Spleen (tissue), 11 donors: ENCODE measurements at regions not wholly inside any gene's neighbourhood (a gene's known extent, or its start where the extent isn't known, plus 50 kb on each side); places are given as distances from the start of the nearest gene placed in this dataset.

Experiments
- DNase-seq: peaks from one replicate; pipeline ENCODE4 v3.0.0-alpha.2; 2020
- H3K27ac ChIP-seq, 8 donors: fragments of 200-600 bp; sonication (generic) in 7 of 8; 1 replicate in 4 of 8; 2 replicates in 4 of 8; pipeline versions ENCODE4 v1.5.0 to v1.8.0; 2016 to 2021; ENCODE audit warnings: inconsistent platforms in 4 of 8, mild to moderate bottlenecking in 4 of 8, moderate library complexity in 1 of 8
- H3K27me3 ChIP-seq, 7 donors: fragments of 200-600 bp; sonication (generic) in 6 of 7; replicated peaks in 1 of 7; 1 replicate in 4 of 7; 2 replicates in 3 of 7; pipeline versions ENCODE4 v1.5.0 to v1.8.0; 2016 to 2021; ENCODE audit warnings: inconsistent platforms in 3 of 7, mild to moderate bottlenecking in 1 of 7
- H3K36me3 ChIP-seq, 6 donors: fragments of 200-600 bp; sonication (generic) in 5 of 6; 1 replicate in 4 of 6; 2 replicates in 2 of 6; pipeline versions ENCODE4 v1.5.0 to v1.8.0; 2016 to 2021; ENCODE audit warnings: inconsistent platforms in 2 of 6
- H3K4me1 ChIP-seq, 6 donors: fragments of 200-600 bp; sonication (generic) in 5 of 6; 1 replicate in 3 of 6; 2 replicates in 3 of 6; pipeline versions ENCODE4 v1.5.0 to v1.8.0; 2016 to 2021; ENCODE audit warnings: inconsistent platforms in 3 of 6
- H3K4me3 ChIP-seq, 8 donors: fragments of 200-600 bp; sonication (generic) in 7 of 8; 1 replicate in 4 of 8; 2 replicates in 4 of 8; pipeline versions ENCODE4 v1.5.0 to v1.8.0; 2016 to 2021; ENCODE audit warnings: inconsistent platforms in 4 of 8, mild to moderate bottlenecking in 4 of 8, moderate library complexity in 2 of 8
- H3K9me3 ChIP-seq, 8 donors: fragments of 200-600 bp; sonication (generic) in 7 of 8; 1 replicate in 4 of 8; 2 replicates in 4 of 8; pipeline versions ENCODE4 v1.5.0 to v1.8.0; 2016 to 2021; ENCODE audit warnings: inconsistent platforms in 4 of 8
- CTCF ChIP-seq, 11 experiments: fragments of 200-600 bp in 7 of 11; fragments of 450-650 bp in 4 of 11; sonication (generic) in 4 of 11; IDR thresholded peaks in 8 of 11; conservative IDR thresholded peaks in 3 of 11; 1 replicate in 7 of 11; 2 replicates in 4 of 11; pipeline versions ENCODE4 v1.4.0 to v1.8.0; 2016 to 2021; ENCODE audit warnings: antibody characterized with exemption in 11 of 11, inconsistent platforms in 4 of 11, mild to moderate bottlenecking in 1 of 11
- POLR2A ChIP-seq, 3 donors: fragments of 450-650 bp; IDR thresholded peaks; one replicate each; pipeline ENCODE4 v1.5.1; 2017; ENCODE audit warnings: antibody characterized with exemption in 3 of 3, mild to moderate bottlenecking in 1 of 3
- POLR2AphosphoS5 ChIP-seq, 3 donors: sonication (generic); formaldehyde crosslinking; IDR thresholded peaks; one replicate each; pipeline ENCODE4 v1.5.1; 2017; ENCODE audit warnings: antibody characterized with exemption in 3 of 3
- WGBS, 5 donors: extraction: QIAGEN DNeasy Blood & Tissue Kit in 3 of 5; methylation state at CpG; one replicate each; pipeline versions ENCODE4 v1.1.5 to v1.1.7; 2013 to 2018; 5-methylcytosine and 5-hydroxymethylcytosine counted together
- intact Hi-C: fragments of 100-400 bp; cut with DNase I; formaldehyde crosslinking; loops from one replicate; pipeline ENCODE4 v1.15.0; 2023; ENCODE audit warnings: low total_unique reads
- donor health status: healthy with polysubstance abuse.
- donor health status: DM: no; HTN: no; CAD: no; lungs with moderate emphysema.
- donor health status: DM: no; HTN: no; CAD: no.
- donor health status: Bipolar disorder and iron deficiency.
- donor health status: healthy.
- donor health status: DM: no; HTN: no; CAD: no.
- donor health status: DM: yes; HTN: yes; CAD: no.

GRCh38 chr5:17917465-17917864, 283.2 kb downstream of the TAF11L14 start:
- Histone ChIP-seq H3K27me3 (no peaks in the 10 kb centered on the region), H3K27ac (no peak overlapping the region), H3K9me3 (no peaks in the 10 kb centered on the region), H3K36me3 (no peaks in the 10 kb centered on the region), H3K4me3 (no peak overlapping the region), H3K4me1 (no peaks in the 10 kb centered on the region)
- intact Hi-C loops, result no loop called here
- DNase-seq, result no peak
- TF ChIP-seq POLR2AphosphoS5 (IDR thresholded peaks at IDR 0.05), result no peak

GRCh38 chr5:17918373-17919104, 284.3 kb downstream of the TAF11L14 start:
- no peak for TF ChIP-seq CTCF (IDR thresholded peaks at IDR 0.05 in 8 of 11, conservative IDR thresholded peaks at IDR 0.05 in 3 of 11)
- TF ChIP-seq POLR2AphosphoS5 (IDR thresholded peaks at IDR 0.05), result no peak
- no peak for TF ChIP-seq POLR2A (IDR thresholded peaks at IDR 0.05)
- intact Hi-C loops, result no loop called here

GRCh38 chr5:17925276-17925675, 291.0 kb downstream of the TAF11L14 start:
- WGBS, 5 donors, result 86 to 95% (median 90%) methylated on average over 4 of the region's 4 CpGs
- H3K27ac ChIP-seq, result no peak overlapping the region
- no peak for DNase-seq
- H3K36me3 ChIP-seq, result no peaks in the 10 kb centered on the region
- no peak for TF ChIP-seq CTCF (IDR thresholded peaks at IDR 0.05 in 8 of 11, conservative IDR thresholded peaks at IDR 0.05 in 3 of 11)
- H3K9me3 ChIP-seq, result peaks cover 0 to 6% (median 0%) of the 10 kb centered on the region in 8 donors
- no peaks in the 10 kb centered on the region for H3K27me3 ChIP-seq
- H3K4me1 ChIP-seq, result no peaks in the 10 kb centered on the region
- H3K4me3 ChIP-seq, result no peak overlapping the region
- intact Hi-C loops, result no loop called here

More at GRCh38 chr5:17918373-17919104, 284.3 kb downstream of the TAF11L14 start:
- Histone ChIP-seq H3K36me3 (no peaks in the 10 kb centered on the region), H3K4me1 (no peaks in the 10 kb centered on the region), H3K27me3 (no peaks in the 10 kb centered on the region), H3K9me3 (no peaks in the 10 kb centered on the region), H3K4me3 (no peak overlapping the region), H3K27ac (no peak overlapping the region)
- 35 to 55% (median 48%) methylated on average over 2 of the region's 2 CpGs for WGBS, 5 donors
- DNase-seq, result no peak

GRCh38 chr5:17928581-17928981, 294.3 kb downstream of the TAF11L14 start:
- Histone ChIP-seq H3K4me3 (no peak overlapping the region), H3K9me3 (peaks cover 6 to 29% (median 19%) of the 10 kb centered on the region in 8 donors), H3K36me3 (no peaks in the 10 kb centered on the region), H3K27ac (no peak overlapping the region), H3K4me1 (no peaks in the 10 kb centered on the region), H3K27me3 (no peaks in the 10 kb centered on the region)
- peak; percentile 44 for DNase-seq
- intact Hi-C loops, result no loop called here
- WGBS, 5 donors, result 19 to 30% (median 22%) methylated on average over 2 of the region's 2 CpGs
- no peak for TF ChIP-seq POLR2AphosphoS5 (IDR thresholded peaks at IDR 0.05)
- no peak for TF ChIP-seq CTCF (IDR thresholded peaks at IDR 0.05 in 8 of 11, conservative IDR thresholded peaks at IDR 0.05 in 3 of 11)
- TF ChIP-seq POLR2A (IDR thresholded peaks at IDR 0.05), result no peak
